ENCODE measurements at regions not wholly inside any gene's neighbourhood (a gene's known extent, or its start where the extent isn't known, plus 50 kb on each side); places are given as distances from the start of the nearest gene placed in this dataset.

GRCh38 chr6:48472535-48472934, 361.5 kb upstream of the PTCHD4 start:
- DNase-seq (ENCODE audit: low read depth in 1 of 2, low spot score in 1 of 2), result no peak
- TF ChIP-seq CTCF (IDR thresholded peaks at IDR 0.05; ENCODE audit: insufficient read depth, low read length), result no peak
- TF ChIP-seq POLR2AphosphoS5 (IDR thresholded peaks at IDR 0.05; ENCODE audit: low read depth), result no peak
- TF ChIP-seq GABPA (IDR thresholded peaks at IDR 0.05; ENCODE audit: low read depth), result no peak
- H3K27me3 ChIP-seq (ENCODE audit: insufficient read depth, poor library complexity, severe bottlenecking), result no peaks in the 10 kb centered on the region
- H3K27ac ChIP-seq (replicated peaks), result no peak overlapping the region
- H3K4me3 ChIP-seq (replicated peaks; ENCODE audit: insufficient read depth, low read length), result no peak overlapping the region

GRCh38 chr6:48472091-48472490, 361.1 kb upstream of the PTCHD4 start:
- H3K27ac ChIP-seq (replicated peaks), result no peak overlapping the region
- DNase-seq (ENCODE audit: low read depth in 1 of 2, low spot score in 1 of 2), result no peak
- no peak for TF ChIP-seq GABPA (IDR thresholded peaks at IDR 0.05; ENCODE audit: low read depth)
- TF ChIP-seq SPI1 (IDR thresholded peaks at IDR 0.05; ENCODE audit: borderline replicate concordance, low read depth), result no peak
- no peak for TF ChIP-seq POLR2AphosphoS5 (IDR thresholded peaks at IDR 0.05; ENCODE audit: low read depth)
- TF ChIP-seq REST (IDR thresholded peaks at IDR 0.05; ENCODE audit: insufficient replicate concordance, low read depth), result no peak
- no peak for TF ChIP-seq CTCF (IDR thresholded peaks at IDR 0.05; ENCODE audit: insufficient read depth, low read length)
- no peak overlapping the region for H3K4me3 ChIP-seq (replicated peaks; ENCODE audit: insufficient read depth, low read length)
- no peaks in the 10 kb centered on the region for H3K27me3 ChIP-seq (ENCODE audit: insufficient read depth, poor library complexity, severe bottlenecking)

GRCh38 chr6:48471326-48471725, 360.3 kb upstream of the PTCHD4 start:
- TF ChIP-seq CTCF (IDR thresholded peaks at IDR 0.05; ENCODE audit: insufficient read depth, low read length) (no peak), SPI1 (IDR thresholded peaks at IDR 0.05; ENCODE audit: borderline replicate concordance, low read depth) (no peak), POLR2AphosphoS5 (IDR thresholded peaks at IDR 0.05; ENCODE audit: low read depth) (no peak)
- Histone ChIP-seq H3K27me3 (ENCODE audit: insufficient read depth, poor library complexity, severe bottlenecking) (no peaks in the 10 kb centered on the region), H3K27ac (replicated peaks) (no peak overlapping the region), H3K4me3 (replicated peaks; ENCODE audit: insufficient read depth, low read length) (no peak overlapping the region)
- DNase-seq (ENCODE audit: low read depth in 1 of 2, low spot score in 1 of 2), result no peak

- TF ChIP-seq GABPA (IDR thresholded peaks at IDR 0.05; ENCODE audit: low read depth), result no peak
- no peak for TF ChIP-seq SPI1 (IDR thresholded peaks at IDR 0.05; ENCODE audit: borderline replicate concordance, low read depth)
- TF ChIP-seq POLR2AphosphoS5 (IDR thresholded peaks at IDR 0.05; ENCODE audit: low read depth), result no peak
- TF ChIP-seq CTCF (IDR thresholded peaks at IDR 0.05; ENCODE audit: insufficient read depth, low read length), result no peak
- no peak for TF ChIP-seq REST (IDR thresholded peaks at IDR 0.05; ENCODE audit: insufficient replicate concordance, low read depth)
- DNase-seq (ENCODE audit: low read depth in 1 of 2, low spot score in 1 of 2), result no peak
- H3K4me3 ChIP-seq (replicated peaks; ENCODE audit: insufficient read depth, low read length), result no peak overlapping the region
- no peak overlapping the region for H3K27ac ChIP-seq (replicated peaks)
- no peaks in the 10 kb centered on the region for H3K27me3 ChIP-seq (ENCODE audit: insufficient read depth, poor library complexity, severe bottlenecking)
Measured at GRCh38 chr6:48449002-48449401, 338.0 kb upstream of the PTCHD4 start.
